GM12872 (cell line): ENCODE measurements at regions not wholly inside any gene's neighbourhood (a gene's known extent, or its start where the extent isn't known, plus 50 kb on each side); places are given as distances from the start of the nearest gene placed in this dataset.

Source experiments
- CTCF ChIP-seq: IDR thresholded peaks from 3 replicates; pipeline ENCODE4 v1.5.1; 2011; ENCODE audit warnings: low read depth, mild to moderate bottlenecking, low read length, moderate library complexity; ENCODE audit not compliant: insufficient read depth

- no peak for TF ChIP-seq CTCF
Observed at GRCh38 chrX:39724544-39724943, 373.2 kb downstream of the BCOR start.

- TF ChIP-seq CTCF: no peak
Observed at GRCh38 chrX:39725114-39725513, 372.6 kb downstream of the BCOR start.

- TF ChIP-seq CTCF: no peak
Observed at GRCh38 chrX:39725928-39726619, 371.7 kb downstream of the BCOR start.

GRCh38 chrX:39726771-39727170 lies 371.0 kb downstream of the BCOR start:
- no peak for TF ChIP-seq CTCF

- no peak for TF ChIP-seq CTCF
Observed at GRCh38 chrX:39728025-39728424, 369.7 kb downstream of the BCOR start.

DNA sequence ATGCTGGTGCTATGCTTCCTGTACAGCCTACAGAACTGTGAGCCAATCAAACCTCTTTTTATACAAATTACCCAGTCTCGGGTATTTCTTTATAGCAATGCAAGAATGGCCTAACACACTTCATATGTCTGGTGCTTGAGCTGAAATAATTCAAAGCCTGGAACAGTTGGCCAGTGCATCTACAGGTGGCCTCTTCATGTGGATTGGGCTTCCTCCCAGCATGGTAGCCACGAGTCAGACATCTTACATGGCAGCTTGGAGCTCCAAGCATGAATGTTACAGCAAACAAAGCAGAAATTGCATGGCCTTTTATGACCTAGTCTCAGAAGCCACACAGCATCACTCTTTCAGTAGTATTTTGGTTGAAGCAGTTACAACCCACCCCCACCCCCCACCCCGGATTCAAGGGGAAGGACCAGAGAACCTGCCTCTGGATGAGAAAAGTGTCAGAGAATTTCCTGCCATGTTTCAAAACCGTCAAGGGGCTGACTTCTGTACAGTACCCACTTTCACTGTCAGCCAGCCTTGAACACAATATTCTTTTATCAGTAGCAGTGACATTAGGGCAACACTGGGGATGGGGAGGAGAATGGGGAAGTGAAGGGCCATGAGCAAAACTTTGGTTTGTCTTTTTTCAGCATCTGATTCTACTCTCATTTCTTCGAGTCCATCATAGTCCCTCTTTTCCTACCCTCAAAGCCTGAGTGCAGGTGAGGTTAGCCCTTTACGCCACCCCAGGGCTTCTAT lies 368.7 kb downstream of the BCOR start:
- TF ChIP-seq CTCF: no peak

GRCh38 chrX:39729981-39730661 lies 367.6 kb downstream of the BCOR start:
- no peak for TF ChIP-seq CTCF
